Cardiac fibroblast (primary cell): ENCODE measurements at regions not wholly inside any gene's neighbourhood (a gene's known extent, or its start where the extent isn't known, plus 50 kb on each side); places are given as distances from the start of the nearest gene placed in this dataset.
A peak's percentile ranks its signal among the peaks of the same experiment; 100 is the strongest.

Source experiments
- DNase-seq, 2 donors: peaks; one replicate each; pipeline versions ENCODE4 v3.0.0 to v3.0.0-alpha.2; 2010; ENCODE audit warnings: low read depth in 2 of 2
- H3K4me3 ChIP-seq, 2 donors: replicated peaks in 1 of 2; 1 replicate in 1 of 2; 2 replicates in 1 of 2; pipeline ENCODE4 v1.5.1; 2011; ENCODE audit warnings: low read depth in 2 of 2, low read length in 2 of 2, mild to moderate bottlenecking in 2 of 2, moderate library complexity in 1 of 2
- CTCF ChIP-seq: IDR thresholded peaks from one replicate; pipeline ENCODE4 v1.5.1; 2011; ENCODE audit warnings: low read depth, mild to moderate bottlenecking, low read length, inconsistent platforms

GRCh38 chr4:89514811-89515210, 207.2 kb upstream of the GPRIN3 start:
- DNase-seq: no peak
- TF ChIP-seq CTCF: no peak
- H3K4me3 ChIP-seq: no peak overlapping the region

GRCh38 chr4:89511776-89512175, 204.2 kb upstream of the GPRIN3 start:
- no peak for TF ChIP-seq CTCF
- no peak overlapping the region for H3K4me3 ChIP-seq
- no peak for DNase-seq

- DNase-seq: peak; percentile 88 to 94
- H3K4me3 ChIP-seq: no peak overlapping the region
- no peak for TF ChIP-seq CTCF
Measured at GRCh38 chr4:89509708-89510281, 202.2 kb upstream of the GPRIN3 start.

GRCh38 chr4:89506866-89507491, 199.4 kb upstream of the GPRIN3 start:
- TF ChIP-seq CTCF: no peak
- DNase-seq: peak; percentile 26 to 56
- no peak overlapping the region for H3K4me3 ChIP-seq

- no peak for DNase-seq
- TF ChIP-seq CTCF: no peak
- no peak overlapping the region for H3K4me3 ChIP-seq
Measured at GRCh38 chr4:89502581-89502980, 195.0 kb upstream of the GPRIN3 start.

GRCh38 chr4:89497517-89498308, 190.1 kb upstream of the GPRIN3 start:
- no peak for TF ChIP-seq CTCF
- DNase-seq: peak in 1 of 2 donors; percentile 70
- H3K4me3 ChIP-seq: no peak overlapping the region
